Inflammatory macrophage treated with lipopolysaccharide for 1 hour (primary cell): ENCODE measurements at regions not wholly inside any gene's neighbourhood (a gene's known extent, or its start where the extent isn't known, plus 50 kb on each side); places are given as distances from the start of the nearest gene placed in this dataset.
"Not testable (repeated sequence)": the region's sequence is repeated elsewhere in the genome, so short reads cannot be mapped to it uniquely, and the experiment has no call there.

ENCODE experiments used
- DNase-seq, 2 donors: peaks; one replicate each; pipeline ENCODE4 v3.0.0-alpha.2; 2020 to 2022

DNA sequence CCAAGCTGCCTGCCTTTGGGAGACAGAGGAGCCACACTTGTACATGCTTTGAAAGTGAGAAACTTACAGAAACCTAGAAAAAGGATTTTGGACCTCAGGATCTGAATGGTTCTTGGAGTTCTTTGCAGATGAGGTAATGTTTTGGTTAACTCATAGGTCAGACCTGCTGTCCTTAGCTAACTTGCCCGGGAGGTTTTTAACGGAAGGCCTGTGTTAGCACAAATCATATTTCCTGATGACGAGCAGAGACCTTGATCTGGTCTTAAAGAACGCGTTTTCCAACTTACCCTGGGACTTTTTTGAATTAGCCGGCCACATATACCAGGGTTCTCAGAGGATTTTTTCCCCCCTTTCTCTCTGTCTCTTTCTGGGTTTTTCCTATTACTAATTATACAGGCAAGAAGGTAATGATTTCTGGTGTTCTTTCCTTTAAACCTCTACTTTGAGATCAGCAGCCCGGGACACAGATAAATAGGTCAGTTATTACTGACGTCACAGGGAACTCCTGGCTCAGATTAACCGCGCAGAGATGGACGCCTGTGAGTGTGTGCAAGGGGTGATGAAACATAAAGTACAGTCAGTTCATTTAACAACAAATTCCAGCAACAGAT, 101.7 kb upstream of the KLF6 start:
- no peak for DNase-seq

DNA sequence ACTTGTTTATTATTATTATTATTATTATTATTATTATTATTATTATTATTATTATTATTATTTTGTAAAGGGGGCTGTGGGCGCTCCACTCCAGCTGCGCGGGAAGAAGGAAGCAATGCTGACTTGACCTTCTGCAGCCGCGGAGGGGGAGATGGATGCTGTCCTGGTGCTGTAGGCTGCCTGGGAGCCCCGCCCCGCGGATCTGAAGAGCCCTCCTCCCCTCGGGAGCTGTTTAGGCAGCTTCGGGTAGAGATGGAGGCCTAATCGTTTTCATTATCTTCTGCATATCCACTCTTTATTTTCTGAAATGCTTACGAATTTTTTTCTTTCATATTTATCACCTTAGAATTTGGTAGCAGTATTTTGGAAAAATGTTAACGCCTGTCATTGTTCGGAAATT, 101.2 kb upstream of the KLF6 start:
- DNase-seq: no peak

DNA sequence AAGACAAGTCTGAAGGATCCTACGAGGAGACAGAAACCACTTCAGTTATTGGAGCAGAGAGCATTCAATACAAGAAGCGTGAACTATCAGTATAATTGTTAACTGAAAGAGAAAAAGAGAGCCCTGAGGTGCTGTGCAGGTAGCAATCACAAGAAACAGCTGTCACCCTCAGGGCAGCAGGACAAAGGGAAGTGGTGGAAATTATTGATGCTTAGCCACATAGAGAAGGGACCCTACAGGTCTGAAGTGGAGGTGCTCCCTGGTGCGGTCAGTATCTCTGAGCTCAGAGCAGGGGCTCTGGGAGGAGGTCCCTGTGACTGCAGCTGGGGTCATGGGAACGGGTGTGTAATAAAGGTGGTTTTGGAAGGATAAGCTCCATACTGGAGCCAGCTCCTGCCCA, 97.8 kb upstream of the KLF6 start:
- DNase-seq: no peak

DNA sequence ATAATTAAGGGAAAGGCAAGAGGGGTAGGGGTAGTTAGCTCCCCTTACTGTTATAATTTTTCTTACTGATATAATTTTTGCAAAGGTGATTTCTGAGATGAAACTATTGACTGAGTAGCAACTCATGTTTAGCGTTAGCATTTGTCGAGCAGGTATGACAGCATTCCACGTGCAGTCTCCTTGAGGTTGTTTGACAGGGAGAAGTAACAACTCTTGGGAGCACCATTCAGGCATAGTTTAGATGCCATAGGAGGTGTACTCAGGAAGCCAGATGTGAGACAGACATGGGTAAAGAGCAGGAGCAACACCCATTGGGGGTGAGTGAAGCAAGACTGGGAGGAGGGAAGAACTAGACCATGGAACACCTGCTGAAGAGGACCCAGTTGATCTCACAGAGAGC, 96.6 kb upstream of the KLF6 start:
- DNase-seq: no peak

DNA sequence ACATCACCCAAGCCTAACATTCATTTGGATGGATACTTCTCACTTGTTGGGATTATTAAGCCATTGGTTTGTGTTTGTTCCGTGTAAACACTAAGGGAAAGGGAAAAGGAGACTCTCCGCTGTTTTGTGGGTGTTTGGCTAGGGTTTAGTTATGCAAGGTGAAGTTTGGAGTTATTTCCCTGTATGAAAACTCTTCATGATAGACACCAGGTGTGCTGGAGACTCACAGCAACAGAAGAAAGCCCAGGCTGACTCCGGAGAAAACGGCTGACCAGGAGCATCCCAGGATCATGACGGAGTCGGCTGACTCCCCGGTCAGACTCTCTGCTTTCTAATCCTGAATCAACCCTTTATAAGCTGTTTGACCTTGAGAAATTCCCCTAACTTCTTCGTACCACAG, 94.1 kb upstream of the KLF6 start:
- no peak for DNase-seq

DNA sequence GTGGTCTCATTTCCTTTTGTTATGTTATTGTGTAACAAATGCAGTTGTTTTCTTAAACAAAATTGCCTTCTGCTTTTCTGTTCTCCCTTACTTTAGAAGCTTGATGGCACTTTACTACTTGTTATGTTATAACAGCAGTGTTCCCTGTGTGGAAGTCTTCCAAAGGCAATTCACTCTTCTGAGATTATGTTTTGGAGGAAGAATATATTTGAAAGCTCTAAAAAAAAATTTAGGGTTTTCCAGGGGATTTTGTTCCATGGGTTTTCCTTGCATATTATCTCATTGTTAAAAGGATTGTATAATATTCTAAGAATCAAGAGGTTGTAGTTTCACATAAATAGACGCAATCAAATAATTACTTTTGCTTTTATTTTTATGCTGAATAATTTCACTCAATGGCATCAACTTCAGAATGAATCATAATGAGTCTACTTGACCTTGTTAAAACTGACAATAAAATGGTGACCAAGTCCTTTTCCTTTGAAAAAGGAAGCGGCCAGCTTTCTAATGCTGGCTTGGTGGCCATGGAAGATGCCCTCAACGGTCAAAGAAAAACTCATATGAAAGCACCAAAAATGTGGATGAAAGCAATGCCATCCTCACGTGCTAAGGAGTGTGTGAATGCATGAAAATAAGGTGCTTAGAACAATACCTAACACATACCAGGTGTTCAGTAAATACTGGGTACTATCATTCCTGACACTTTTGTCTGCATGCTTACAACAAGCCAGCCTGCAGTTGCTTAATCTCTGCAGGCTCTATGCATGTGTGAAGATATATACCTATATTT, 92.4 kb upstream of the KLF6 start:
- peak; percentile 90 to 96 for DNase-seq

DNA sequence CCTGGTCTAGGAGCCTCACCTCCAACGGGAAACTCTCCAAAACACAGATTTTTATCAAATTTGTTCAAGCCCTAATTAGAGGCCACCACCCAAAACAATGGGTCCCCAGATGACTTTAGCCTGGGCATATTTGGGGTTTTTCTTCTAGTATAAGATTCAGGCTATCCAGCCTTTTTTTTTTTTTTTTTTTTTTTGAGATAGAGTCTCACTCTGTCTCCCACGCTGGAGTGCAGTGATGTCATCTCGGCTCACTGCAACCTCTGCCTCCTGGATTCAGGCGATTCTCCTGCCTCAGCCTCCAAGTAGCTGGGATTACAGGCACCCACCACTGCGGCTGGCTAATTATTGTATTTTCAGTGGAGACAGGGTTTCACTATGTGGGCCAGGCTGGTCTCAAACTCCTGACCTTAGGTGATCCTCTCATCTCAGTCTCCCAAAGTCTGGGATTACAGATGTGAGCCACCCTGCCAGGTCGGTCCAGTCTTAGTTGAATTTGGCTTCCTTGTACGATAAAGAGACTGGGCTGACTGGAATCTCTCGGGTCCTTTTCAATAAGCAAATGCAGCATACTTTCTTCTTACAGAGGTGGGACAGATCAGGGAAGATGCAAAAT, 91.4 kb upstream of the KLF6 start:
- no peak for DNase-seq

DNA sequence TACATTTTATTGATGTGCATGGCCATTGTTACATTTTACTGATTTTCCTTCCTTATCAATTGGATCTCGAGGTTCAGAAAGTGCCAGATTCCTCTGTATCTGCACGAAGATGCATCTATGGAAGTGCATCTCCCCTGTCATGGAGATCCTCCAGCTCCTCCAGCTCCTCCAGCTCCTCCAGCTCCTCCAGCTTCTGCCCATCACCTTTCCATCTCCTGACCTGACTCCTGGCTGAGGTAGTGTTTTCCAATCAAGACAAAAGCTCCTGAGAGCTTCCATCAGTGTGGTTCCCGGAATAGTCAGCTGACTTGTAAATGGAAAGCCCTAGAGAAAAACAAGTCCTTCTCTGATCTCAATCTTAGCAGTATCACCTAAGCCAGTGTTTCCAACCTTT, 90.8 kb upstream of the KLF6 start:
- no peak for DNase-seq

DNA sequence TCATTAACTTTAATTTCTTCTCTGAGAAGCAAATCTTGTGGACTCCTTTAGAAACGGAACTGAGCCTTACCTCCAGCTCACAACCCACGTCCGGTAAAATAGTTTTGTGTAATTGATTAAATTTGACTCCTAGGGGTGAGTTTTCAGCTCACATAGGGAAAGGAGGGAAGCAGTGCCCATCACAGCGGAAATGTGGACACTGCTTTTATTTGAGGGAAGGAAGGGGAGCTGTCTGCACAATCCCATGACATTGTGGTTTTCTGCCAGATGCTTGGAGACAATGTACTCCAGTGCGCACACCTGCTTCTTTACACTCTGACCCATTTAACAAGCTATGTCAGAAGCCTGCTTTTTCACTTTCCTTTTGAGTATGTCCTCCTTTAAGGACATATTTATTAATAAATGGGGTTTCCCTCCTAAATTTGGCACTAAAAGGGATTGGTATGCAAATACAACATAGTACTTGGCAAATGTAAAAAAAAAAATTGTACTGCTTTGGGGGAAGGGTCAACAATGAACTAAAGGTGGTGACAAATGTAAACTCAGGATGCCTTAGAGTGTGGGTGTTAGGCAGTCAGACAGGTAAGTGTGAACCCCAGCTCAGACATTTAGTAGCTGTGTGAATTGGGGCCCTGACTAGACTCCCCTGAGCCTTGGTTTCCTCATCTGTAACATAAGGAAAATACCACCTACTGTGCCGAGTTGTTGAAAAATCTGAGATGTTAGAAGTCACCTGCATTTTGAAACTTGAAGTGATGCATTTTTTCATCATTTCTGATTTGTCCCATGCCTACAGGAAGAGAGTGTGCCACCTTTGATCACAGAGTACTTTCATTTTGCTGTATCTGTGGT, 90.2 kb upstream of the KLF6 start:
- peak; percentile 62 to 68 for DNase-seq

DNA sequence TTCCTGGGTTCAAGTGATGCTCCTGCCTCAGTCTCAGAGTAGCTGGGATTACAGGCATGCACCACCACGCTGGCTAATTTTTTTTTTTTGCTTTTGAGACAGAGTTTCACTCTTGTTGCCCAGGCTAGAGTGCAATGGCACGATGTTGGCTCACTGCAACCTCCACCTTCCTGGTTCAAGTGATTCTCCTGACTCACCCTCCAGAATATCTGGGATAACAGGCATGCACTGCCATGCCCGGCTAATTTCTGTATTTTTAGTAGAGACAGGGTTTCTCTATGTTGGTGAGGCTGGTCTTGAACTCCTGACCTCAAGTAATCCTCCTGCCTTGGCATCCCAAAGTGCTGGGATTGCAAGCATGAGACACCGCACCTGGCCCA, 89.6 kb upstream of the KLF6 start:
- not testable (repeated sequence) for DNase-seq

DNA sequence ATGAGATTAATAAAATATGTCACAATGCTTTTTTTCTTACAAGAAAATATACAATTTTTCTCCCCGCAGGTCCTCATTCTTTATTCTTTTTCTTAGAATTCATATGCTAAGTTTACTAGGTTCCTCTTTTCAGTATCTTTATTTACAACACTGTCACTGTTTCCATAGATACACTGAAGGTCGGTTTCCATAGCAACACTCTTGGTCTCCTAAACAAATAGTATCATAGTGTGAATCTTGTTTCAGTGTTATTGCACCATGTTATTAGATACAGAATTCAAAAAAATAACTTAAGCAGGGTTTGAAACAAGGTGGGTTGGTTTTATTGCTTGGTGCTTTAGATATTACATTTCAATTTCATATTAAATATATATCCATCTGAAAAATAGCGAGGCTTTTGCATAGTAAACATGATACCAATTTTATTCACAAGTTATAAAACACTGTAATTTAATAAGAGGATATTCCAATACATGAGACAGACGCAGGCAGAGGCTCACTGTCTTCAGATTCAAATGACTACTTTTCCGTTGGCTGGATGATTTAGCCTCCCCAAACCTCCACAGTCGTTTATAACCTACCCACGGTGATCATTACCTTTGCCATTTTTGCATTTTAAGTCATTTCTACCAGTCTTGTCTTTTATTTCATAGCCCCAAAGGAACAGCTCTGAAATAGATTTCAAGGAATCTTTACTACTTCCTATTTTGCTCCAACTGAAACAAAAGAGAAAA, 88.9 kb upstream of the KLF6 start:
- peak; percentile 96 to 98 for DNase-seq

DNA sequence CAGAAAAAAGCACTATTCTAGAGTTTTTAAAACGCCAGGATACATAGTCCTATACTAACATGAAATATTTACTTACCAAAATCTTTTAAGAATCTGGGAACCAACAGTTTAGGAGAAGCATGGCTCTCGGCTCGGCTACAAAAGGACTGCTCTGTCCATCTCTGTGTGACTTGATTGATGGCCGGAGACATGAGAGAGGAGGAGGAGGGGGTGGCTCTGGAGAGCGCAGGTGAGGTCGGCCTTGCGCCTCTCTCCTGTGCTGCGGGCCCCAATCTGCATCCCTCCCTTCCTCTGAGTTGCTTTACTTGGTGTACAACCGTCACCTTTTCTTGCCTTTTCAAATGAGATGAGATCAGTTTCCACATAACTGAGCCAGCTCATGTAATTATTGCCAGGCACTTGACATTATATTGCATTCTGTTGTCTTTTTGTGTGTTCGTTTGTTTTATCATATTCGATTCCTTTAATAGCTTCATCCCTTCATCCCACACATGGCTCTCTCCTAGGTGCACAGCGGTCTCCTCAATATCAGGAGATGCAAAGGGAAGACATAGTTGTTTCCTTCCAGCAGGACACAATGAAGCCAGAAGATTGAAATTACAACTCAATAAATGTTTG, 87.8 kb upstream of the KLF6 start:
- DNase-seq: no peak

DNA sequence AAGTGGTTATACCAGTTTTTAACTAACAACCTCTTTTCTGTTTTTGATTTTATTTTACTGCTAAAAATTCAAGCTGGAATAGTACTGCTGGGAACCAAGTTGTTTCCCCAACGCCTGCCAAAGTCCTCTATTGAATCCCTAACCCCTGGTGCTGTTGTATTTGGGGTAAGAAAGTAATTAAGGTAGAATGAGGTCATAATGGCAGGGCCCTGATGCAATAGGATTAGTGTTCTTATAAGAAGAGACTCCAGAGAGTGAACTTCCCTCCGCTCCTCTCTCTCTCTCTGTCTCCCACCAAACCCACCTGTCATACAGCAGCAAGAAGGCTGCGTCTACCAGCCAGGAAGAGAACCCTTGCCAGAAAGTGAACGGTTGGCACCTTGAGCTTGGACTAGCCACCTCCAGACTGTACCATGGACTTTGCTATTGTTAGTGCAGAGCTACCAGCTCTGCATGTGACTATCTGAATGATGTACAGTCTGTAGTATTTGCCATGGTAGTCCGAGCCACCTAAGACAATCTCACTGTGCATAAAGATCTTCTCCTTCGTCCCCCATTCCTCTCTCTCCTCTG, 86.5 kb upstream of the KLF6 start:
- DNase-seq: no peak

DNA sequence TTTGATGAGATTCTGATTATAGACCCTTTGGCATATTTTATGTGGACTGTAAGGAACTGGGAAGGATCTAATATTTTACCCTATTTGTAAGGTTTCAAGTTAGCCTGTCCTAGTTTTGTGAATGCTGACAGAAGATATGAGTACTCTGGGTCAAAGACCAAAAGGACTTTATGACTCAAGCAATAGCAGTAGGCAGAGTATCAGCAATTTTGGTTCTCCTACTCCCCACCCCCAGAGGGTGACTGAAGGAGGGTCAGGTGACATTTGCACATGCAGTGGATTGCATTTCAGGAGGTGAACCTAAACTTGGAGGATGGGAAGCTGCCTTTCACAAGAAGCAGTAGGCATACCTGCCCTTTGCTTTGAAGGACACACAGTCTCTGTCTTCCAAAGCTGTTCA, 84.0 kb upstream of the KLF6 start:
- DNase-seq: peak; percentile 72 to 91

DNA sequence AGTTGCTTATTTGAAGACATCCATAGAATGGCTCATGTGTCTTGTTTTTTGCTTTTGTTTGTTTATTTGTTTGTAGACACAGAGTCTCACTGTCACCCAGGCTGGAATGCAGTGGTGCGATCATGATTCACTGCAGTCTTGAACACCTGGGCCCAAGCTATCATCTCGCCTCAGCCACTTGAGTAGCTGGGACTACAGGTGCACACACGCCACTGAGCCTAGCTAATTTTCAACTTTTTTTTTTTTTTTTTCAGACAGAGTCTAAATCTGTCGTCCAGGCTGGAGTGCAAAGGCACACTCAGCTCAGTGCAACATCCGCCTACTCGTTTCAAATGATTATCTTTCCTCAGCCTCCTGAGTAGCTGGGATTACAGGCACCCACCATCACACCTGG, 83.3 kb upstream of the KLF6 start:
- DNase-seq: no peak

DNA sequence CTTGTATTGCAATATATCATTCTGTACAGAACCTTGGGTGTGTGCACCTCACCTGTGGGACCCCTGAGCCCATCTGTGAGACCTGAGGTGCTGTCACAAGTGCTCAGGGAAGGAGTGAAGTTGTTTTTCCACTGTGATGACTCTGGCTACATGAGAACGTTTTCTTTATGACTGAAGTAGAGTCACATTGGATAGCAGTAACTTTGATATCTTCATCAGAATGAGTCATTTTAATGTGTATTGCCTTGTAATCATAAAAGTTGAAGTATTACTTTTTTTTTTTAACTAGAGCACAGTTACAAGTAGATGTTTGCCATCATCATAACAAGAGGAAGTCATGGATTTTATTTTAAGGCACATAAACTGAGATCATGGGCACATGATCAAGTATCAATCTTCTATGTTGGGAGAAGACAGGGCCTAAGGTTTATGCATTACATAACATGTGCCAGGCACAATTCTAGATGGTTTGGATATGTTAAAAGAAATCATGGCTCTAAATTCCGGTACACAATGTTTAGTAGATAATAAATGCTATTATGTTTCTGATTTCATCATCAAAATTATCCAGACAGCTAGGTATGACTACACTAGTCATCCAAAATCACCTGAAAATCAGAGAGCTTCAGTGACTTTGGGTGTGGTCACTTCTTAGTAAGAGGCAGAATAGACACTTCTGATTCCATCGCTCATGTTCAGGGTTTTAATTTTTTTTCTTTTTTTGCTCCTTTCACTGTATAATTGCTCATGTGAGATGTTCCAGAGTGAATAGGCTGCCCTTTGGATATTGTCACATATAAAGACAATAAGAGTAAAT, 82.7 kb upstream of the KLF6 start:
- DNase-seq: peak; percentile 58 to 86

DNA sequence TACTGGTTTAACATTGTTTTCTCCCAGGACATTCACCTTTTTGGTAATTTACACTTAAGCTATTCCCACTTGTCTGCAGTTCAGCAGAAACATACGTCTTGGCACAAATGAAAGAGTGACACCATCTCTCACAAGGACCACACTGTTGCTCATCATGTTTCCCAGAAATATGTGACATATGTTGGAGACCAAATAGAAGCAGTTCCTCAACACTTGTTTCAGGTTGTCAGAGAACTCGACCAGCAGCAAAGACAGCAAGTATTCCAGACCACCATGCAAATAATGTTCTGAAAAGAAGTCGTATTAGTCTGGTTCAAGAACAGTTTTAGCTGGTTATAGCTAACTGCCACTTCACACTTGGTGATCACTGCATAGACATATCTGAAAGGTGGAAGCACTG, 81.3 kb upstream of the KLF6 start:
- DNase-seq: peak; percentile 50 to 81

DNA sequence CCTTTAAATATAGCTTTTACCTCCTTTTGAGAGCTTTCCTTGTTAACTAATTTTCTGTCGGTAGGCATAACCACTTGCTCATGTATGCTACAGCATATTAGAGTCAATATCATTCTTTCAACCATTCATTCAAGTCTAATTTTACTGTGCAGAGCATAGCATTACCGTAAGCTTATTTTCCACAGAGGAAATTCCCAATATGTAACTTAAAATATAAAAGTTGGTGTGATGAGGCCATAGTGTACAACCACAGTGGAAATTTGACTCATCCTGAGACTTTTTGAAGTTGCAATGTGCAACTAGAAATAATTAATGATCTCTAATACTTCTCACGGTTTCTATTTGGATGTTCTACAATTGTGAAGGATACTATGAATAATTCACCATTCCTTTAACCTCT, 80.6 kb upstream of the KLF6 start:
- peak; percentile 81 to 91 for DNase-seq

DNA sequence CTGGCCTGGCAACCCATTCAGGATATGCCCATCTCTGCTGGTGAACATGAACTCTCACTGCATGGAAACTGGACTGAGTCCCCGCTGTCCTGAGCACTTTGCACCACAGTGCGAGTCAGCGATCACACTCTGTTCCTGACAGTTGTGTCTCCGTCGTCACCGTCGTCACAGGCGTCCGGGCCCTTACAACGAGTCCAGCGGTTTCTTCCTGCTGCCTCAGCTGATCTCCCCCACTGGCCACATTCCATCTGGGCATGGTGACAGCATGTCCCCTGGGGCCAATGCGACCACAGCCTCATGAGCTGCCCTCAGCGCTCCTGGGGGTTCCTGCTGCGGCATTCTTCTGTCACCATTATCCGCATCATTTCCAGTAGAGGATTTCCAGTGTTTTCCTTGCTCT, 76.8 kb upstream of the KLF6 start:
- no peak for DNase-seq

DNA sequence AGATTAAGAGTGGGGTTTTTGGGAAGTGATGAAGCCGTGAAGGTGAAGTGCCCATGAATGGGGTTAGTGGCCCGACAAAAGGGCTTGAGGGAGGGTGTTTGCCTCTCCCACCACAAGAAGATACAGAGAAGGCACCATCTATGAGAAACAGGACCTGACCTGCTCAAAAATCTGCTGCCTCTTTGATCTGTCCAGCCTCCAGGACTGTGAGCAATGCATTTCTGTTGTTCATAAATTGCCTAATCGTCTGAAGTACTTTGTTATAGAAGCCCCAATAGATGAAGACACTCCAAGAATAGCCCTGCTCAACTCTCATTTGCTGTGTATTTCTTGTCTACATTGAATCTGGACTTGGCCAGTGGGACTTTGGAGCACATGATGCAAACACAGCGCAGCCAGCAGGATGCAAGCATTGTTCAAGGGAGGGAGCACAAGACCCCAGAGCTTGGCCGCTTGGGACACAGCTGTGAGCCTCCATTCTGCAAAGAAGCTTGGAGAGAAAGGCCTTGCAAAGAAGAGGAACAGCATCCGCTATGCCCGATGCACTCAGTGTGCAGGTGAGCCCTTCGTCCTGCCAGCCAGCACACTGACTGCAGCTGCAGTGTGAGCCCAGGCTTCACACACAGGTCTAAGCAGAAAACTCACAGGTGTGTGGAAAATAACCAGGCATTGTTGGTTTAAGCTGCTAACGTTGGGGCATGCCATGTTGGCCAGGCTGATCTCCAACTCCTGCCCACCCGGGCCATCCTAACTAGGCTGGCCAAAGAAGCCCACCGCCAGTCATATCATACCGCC, 73.2 kb upstream of the KLF6 start:
- DNase-seq: no peak
